VCaP (cell line): ENCODE measurements at regions not wholly inside any gene's neighbourhood (a gene's known extent, or its start where the extent isn't known, plus 50 kb on each side); places are given as distances from the start of the nearest gene placed in this dataset.
A peak's percentile ranks its signal among the peaks of the same experiment; 100 is the strongest.

ENCODE experiments used
- H3K27ac ChIP-seq: fragments of 450-650 bp; 2 replicates; pipeline ENCODE4 v1.5.1; 2017
- TF ChIP-seq, protein P1 (sequence below): fragments of 450-650 bp; conservative IDR thresholded peaks from 2 replicates; pipeline ENCODE4 v1.5.1; 2017; ENCODE audit warnings: mild to moderate bottlenecking, moderate library complexity

DNA sequence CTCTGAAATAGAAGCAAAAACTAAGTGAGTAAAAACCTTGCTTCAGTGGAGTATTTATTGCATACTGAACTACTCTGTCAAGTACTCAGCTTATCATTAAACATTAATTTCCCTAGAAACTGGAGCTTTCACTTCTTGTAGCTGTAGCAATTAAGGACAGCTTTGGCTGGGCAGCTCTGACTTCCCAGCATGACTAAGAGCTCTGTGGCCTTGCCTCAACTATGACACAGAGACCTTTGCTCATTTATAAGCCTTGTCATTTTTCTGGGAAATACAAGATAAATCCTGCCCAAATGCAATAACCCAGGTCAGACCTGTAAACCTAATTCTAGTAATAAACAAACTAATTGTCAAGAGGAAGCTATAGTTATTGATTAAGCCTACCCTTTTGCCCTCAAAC is 65.4 kb upstream of the STK32A start:
- TF ChIP-seq, protein P1, sequence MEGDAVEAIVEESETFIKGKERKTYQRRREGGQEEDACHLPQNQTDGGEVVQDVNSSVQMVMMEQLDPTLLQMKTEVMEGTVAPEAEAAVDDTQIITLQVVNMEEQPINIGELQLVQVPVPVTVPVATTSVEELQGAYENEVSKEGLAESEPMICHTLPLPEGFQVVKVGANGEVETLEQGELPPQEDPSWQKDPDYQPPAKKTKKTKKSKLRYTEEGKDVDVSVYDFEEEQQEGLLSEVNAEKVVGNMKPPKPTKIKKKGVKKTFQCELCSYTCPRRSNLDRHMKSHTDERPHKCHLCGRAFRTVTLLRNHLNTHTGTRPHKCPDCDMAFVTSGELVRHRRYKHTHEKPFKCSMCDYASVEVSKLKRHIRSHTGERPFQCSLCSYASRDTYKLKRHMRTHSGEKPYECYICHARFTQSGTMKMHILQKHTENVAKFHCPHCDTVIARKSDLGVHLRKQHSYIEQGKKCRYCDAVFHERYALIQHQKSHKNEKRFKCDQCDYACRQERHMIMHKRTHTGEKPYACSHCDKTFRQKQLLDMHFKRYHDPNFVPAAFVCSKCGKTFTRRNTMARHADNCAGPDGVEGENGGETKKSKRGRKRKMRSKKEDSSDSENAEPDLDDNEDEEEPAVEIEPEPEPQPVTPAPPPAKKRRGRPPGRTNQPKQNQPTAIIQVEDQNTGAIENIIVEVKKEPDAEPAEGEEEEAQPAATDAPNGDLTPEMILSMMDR = no peak
- 0 out of 2 replicates have a peak overlapping the region, but pooled peaks have one; percentile 40 for H3K27ac ChIP-seq

- H3K27ac ChIP-seq = peak overlapping the region; percentile 40; the same call in 1 of the 2 replicates
- TF ChIP-seq, protein P1 = no peak
Observed at GRCh38 chr5:147169901-147170300, 64.9 kb upstream of the STK32A start.

GRCh38 chr5:147170603-147171002 is 64.2 kb upstream of the STK32A start:
- peak overlapping the region; percentile 40 for H3K27ac ChIP-seq
- TF ChIP-seq, protein P1 = no peak

DNA sequence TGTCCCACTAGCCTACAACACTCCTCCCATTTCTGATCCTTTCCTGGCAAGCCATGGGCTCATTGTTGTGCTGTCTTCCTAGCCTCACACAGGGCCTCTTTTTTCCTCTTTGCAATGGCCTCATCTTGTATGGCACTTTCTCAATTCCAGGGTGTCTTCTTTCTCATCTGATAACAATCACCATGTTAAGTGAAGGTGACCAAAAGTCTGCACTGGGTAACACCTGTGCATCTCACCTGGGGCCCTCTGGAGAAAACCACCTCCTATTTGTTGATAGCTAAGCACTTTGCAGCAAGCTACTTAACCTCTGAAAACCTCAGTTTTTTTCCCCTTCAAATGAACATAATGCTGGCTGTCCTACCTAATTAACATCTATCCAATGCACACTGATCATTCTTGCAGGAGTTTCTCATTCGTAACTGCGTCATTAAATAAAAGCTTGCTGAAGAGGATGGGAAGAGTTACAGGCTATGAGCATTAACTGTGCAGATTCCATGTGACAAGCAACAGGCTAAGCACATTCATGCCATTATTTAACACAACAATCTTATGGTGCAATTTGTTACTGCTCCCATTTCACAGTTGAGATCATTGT is 60.1 kb upstream of the STK32A start:
- TF ChIP-seq, protein P1 = no peak
- H3K27ac ChIP-seq = no peak overlapping the region

GRCh38 chr5:147175516-147176097 is 59.2 kb upstream of the STK32A start:
- no peak overlapping the region for H3K27ac ChIP-seq
- TF ChIP-seq, protein P1 = no peak

DNA sequence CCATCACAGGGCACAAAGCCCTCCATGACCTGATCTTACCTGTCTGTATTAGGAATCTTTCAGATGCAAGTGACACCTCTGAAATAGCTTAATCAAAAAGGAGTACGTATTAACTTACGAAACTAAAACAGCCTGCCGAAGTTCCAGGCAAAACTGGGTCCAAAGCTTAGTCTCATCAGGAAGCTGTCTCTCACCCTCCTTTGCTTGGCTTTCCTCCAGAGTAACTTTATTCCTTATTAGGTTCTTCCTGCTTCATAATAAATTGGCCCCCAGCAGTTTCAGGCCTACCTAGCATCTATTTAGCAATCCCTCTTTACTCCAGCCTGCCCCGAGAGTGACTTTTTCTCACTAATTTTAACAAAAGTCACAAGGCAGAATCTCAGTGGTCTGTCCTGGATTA is 58.4 kb upstream of the STK32A start:
- H3K27ac ChIP-seq = no peak overlapping the region
- TF ChIP-seq, protein P1 = no peak

DNA sequence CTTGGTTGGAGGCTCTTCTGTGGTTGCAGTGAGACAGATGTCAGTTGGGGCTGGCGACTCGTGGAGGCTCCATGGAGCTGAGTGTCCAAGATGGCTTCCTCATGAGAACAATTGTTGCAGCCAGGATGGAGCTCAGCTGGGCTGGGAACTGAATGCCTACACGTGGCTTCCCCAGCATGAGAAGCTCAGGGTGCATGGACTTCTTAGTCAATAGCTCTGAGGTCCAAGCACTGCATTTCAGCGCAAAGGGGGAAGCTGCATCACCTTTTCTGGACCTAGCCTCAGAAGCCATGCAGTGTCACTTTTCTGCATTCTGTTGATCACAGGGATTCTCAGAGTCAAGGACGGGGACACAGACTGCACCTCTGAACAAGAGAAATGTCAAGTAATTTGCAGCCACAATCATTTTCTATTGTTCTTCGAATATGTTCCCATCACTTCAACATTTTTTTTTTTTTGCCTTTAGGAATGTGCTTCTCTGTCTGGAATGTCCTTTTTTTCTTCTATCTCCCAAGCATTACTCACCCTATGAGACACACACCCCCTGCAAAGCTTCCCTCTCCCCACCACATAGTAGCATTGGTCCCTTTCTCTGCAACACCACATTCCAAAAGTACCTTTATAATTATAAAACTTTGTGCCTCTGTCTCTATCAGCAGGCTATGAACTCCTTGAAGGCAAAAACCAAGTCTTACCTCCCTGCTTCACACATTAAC is 57.5 kb upstream of the STK32A start:
- TF ChIP-seq, protein P1 = no peak

More for the DNA sequence above, 57.5 kb upstream of the STK32A start:
- H3K27ac ChIP-seq = no peak overlapping the region
